HG03039 (cell line): ENCODE measurements at regions not wholly inside any gene's neighbourhood (a gene's known extent, or its start where the extent isn't known, plus 50 kb on each side); places are given as distances from the start of the nearest gene placed in this dataset.

Experiments used
- ATAC-seq: cut with Tn5 transposase; IDR thresholded peaks from one replicate; pipeline ENCODE4 v1.9.1; 2021; ENCODE audit warnings: mild to moderate bottlenecking, moderate library complexity; ENCODE audit not compliant: unreplicated experiment

- peak; percentile 73 for ATAC-seq
Measured at GRCh38 chr3:154018100-154018696, 103.0 kb upstream of the ARHGEF26 start.

- no peak for ATAC-seq
Measured at GRCh38 chr3:154022606-154023005, 98.6 kb upstream of the ARHGEF26 start.

DNA sequence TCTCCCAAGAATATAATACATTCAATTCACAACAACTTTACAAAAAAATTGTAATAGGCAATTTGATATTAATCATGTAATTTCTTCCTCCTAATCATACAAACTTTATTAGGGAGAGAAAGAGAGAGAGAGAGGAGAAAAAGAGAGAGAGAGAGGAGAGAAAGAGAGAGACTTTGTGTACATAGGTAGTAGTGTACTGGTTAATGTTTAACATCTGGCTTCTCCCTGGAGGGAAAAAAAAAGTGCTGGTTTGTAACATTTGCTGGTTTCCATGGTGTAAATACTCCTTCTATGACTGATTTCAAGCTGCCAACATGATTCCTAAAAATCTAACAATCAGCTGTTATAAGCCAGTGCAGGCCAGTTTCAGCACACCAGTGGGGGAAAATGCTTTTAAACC is 98.0 kb upstream of the ARHGEF26 start:
- ATAC-seq, result no peak

DNA sequence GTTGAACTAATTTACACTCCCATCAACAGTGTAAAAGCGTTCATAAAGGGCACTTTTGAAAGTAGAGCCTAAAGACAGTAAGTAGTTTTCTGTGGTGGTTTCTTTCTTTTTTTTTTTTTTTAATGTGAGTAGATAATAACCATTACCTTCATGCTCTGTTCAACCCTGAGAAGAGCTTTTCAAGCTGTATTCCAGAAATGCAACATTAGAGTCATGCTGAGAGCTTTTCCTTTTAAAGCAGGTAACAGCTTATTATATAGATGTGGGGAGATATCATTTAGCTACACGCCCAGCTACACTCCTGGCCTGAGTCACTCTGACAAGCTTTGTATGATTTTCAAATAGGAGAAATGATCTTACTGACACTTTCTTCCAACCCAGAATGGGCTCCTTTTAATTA is 96.2 kb upstream of the ARHGEF26 start:
- ATAC-seq, result no peak

GRCh38 chr3:154029926-154030325 is 91.3 kb upstream of the ARHGEF26 start:
- ATAC-seq, result no peak

DNA sequence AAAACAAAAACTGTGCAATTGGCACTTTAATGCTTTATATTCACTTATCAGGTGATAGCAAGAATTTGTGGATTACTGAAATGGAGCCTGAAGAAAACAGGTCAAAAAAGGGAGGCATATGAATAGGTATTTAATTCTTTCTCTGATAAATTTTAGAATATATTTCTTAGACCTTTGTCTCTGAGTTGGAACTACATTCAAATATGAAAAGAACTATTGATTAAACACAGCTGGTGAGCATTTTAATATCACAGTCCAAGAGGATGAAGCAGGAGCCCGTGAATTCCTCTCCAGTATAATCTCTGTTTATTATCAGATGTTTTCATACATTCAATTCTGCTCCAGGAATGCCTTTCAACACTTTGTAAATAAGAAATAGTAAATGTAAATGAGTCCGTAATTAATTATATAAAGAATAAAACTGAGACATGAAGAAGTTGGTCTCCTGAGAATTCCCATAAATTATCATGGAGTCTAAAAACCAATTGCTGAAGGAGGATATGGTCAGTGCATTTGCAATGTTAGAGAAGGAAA is 86.3 kb upstream of the ARHGEF26 start:
- ATAC-seq, result no peak

- peak; percentile 48 for ATAC-seq
Measured at GRCh38 chr3:154040283-154040682, 80.9 kb upstream of the ARHGEF26 start.

- no peak for ATAC-seq
Measured at GRCh38 chr3:154044671-154045070, 76.5 kb upstream of the ARHGEF26 start.

GRCh38 chr3:154050216-154050615 is 71.0 kb upstream of the ARHGEF26 start:
- ATAC-seq, result no peak

- no peak for ATAC-seq
Measured at GRCh38 chr3:154050766-154051165, 70.4 kb upstream of the ARHGEF26 start.

DNA sequence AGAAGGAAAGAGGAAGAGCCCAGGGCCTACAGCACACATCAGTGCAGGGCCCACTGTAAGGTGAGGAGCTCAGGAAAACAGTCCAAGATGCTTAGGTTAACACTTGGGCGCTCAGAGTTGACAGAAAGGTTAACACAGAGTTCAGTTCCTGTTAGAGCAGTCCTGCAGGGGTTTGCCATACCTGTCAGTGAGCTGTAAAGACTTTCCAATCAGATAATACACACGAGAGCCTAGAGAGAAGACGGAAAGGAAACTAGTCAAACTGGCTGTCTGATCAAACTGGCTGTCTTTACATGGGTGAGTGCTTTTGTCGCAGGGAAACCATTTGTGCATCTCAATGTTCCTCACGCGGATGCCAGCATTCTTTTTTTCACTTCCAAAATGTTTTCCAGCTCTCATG is 61.4 kb upstream of the ARHGEF26 start:
- no peak for ATAC-seq

DNA sequence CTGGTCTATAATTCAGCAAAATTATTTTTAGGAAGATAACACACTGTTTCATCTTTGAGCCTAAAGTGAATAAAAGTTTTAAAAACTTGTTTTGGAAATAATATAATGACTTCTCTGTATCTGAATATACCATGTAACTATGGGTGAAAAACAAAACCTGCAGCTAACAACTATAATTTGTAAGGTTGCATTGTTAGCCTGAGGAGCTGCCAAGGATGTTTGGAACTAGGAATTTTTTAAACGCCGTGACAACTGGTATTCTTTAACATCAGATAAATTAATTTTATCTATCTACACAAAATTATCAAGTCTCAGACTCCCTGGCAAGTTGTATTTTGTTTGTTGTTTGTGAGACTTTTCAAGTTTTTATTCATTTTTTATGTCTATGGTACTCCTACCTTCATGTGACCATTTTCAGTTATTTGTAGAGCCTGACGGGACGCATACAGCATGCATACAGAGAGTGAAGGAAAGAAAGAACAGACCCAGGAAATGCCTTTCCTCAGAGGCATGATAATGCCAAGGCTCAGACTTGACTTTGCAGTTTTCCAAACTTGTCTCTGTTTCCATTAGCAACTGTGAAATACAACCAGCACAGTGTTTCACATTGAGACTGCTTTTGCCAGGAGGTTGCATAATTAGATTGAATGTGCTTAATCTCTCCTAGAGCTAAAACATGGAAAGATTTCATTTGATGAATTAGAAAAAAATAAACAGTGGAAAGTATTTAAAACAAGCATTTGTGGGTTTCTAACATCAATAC is 60.8 kb upstream of the ARHGEF26 start:
- ATAC-seq, result no peak

GRCh38 chr3:154061001-154061370 is 60.2 kb upstream of the ARHGEF26 start:
- no peak for ATAC-seq

GRCh38 chr3:154062513-154062912 is 58.7 kb upstream of the ARHGEF26 start:
- ATAC-seq, result no peak

GRCh38 chr3:154071146-154071545 is 50.0 kb upstream of the ARHGEF26 start:
- no peak for ATAC-seq
